ENCODE measurements at regions not wholly inside any gene's neighbourhood (a gene's known extent, or its start where the extent isn't known, plus 50 kb on each side); places are given as distances from the start of the nearest gene placed in this dataset.

GRCh38 chr13:19239114-19239860, 57.7 kb upstream of the TUBA3C start:
- H3K9ac ChIP-seq (ENCODE audit: low read length) = no peak overlapping the region
- H3K36me3 ChIP-seq (ENCODE audit: control insufficient read depth in 1 of 2, insufficient read depth in 2 of 2, low read length in 2 of 2) = no peaks in the 10 kb centered on the region
- no peak overlapping the region for H3K4me2 ChIP-seq (ENCODE audit: low read length)
- POLR2A ChIA-PET = no interaction called here
- H3K79me2 ChIP-seq (ENCODE audit: insufficient read depth, low read length) = no peaks in the 10 kb centered on the region
- H2AFZ ChIP-seq (ENCODE audit: low read depth, low read length, poor library complexity, severe bottlenecking) = no peak overlapping the region
- no peaks in the 10 kb centered on the region for H3K27me3 ChIP-seq (ENCODE audit: insufficient read depth, low read length)
- H3K4me3 ChIP-seq (replicated peaks in 1 of 2; ENCODE audit: low read depth in 1 of 2, low read length in 2 of 2) = no peak overlapping the region
- CTCF ChIA-PET = no interaction called here
- RAD21 ChIA-PET (ENCODE audit: low non-redundant PET in 1 of 2, low total read pairs in 2 of 2, uncharacterized antibody in 2 of 2, unreplicated experiment in 2 of 2) = no interaction called here
- H3K27ac ChIP-seq (ENCODE audit: low read depth, low read length) = no peak overlapping the region
- ATAC-seq (no peak), DNase-seq (ENCODE audit: low read depth, low spot score) (no peak)
- no peaks in the 10 kb centered on the region for H4K20me1 ChIP-seq (ENCODE audit: insufficient read depth)
- intact Hi-C loops (cut with micrococcal nuclease) = no loop called here
- no TSS peak for BruUV-seq (replicated peaks)
- H3K4me1 ChIP-seq (ENCODE audit: control insufficient read depth in 1 of 2, insufficient read depth in 2 of 2, low read length in 2 of 2) = no peaks in the 10 kb centered on the region
- H3K9me3 ChIP-seq (ENCODE audit: control insufficient read depth in 1 of 2, insufficient read depth in 1 of 2, low read depth in 1 of 2, low read length in 2 of 2) = peaks cover 0 to 9% of the 10 kb centered on the region in 2 experiments; a peak in 2 of 4 replicates
- no peaks in the 10 kb centered on the region for H3K9me2 ChIP-seq (ENCODE audit: insufficient read depth)
- TF ChIP-seq SIN3A (IDR thresholded peaks at IDR 0.05; ENCODE audit: low read depth) (no peak), MAX (IDR thresholded peaks at IDR 0.05) (no peak), FOSL1 (IDR thresholded peaks at IDR 0.05; ENCODE audit: low read depth) (no peak), ZNF274 (IDR thresholded peaks at IDR 0.05; ENCODE audit: low read depth, low read length) (no peak)
